ENCODE measurements at regions not wholly inside any gene's neighbourhood (a gene's known extent, or its start where the extent isn't known, plus 50 kb on each side); places are given as distances from the start of the nearest gene placed in this dataset.

GRCh38 chr3:31425401-31425800, 107.3 kb upstream of the STT3B start:
- FAIRE-seq (no peak), DNase-seq (ENCODE audit: insufficient read length, low spot score) (no peak)
- no peak for TF ChIP-seq CTCF (IDR thresholded peaks at IDR 0.05; ENCODE audit: insufficient read depth, missing control alignments)

GRCh38 chr3:31427623-31428022, 105.1 kb upstream of the STT3B start:
- TF ChIP-seq CTCF (IDR thresholded peaks at IDR 0.05; ENCODE audit: insufficient read depth, missing control alignments) = no peak
- FAIRE-seq (no peak), DNase-seq (ENCODE audit: insufficient read length, low spot score) (no peak)

- TF ChIP-seq CTCF (IDR thresholded peaks at IDR 0.05; ENCODE audit: insufficient read depth, missing control alignments) = no peak
- FAIRE-seq (no peak), DNase-seq (ENCODE audit: insufficient read length, low spot score) (no peak)
Observed at GRCh38 chr3:31431321-31431720, 101.4 kb upstream of the STT3B start.

GRCh38 chr3:31432897-31433678, 99.6 kb upstream of the STT3B start:
- DNase-seq (ENCODE audit: insufficient read length, low spot score) (no peak), FAIRE-seq (no peak)
- TF ChIP-seq CTCF (IDR thresholded peaks at IDR 0.05; ENCODE audit: insufficient read depth, missing control alignments) = no peak

GRCh38 chr3:31433679-31433992, 99.1 kb upstream of the STT3B start:
- DNase-seq (ENCODE audit: insufficient read length, low spot score) = no peak
- TF ChIP-seq CTCF (IDR thresholded peaks at IDR 0.05; ENCODE audit: insufficient read depth, missing control alignments) = no peak
- no peak for FAIRE-seq

- FAIRE-seq = no peak
- no peak for DNase-seq (ENCODE audit: insufficient read length, low spot score)
- TF ChIP-seq CTCF (IDR thresholded peaks at IDR 0.05; ENCODE audit: insufficient read depth, missing control alignments) = no peak
Observed at GRCh38 chr3:31434819-31435218, 97.9 kb upstream of the STT3B start.

GRCh38 chr3:31436830-31437229, 95.9 kb upstream of the STT3B start:
- TF ChIP-seq CTCF (IDR thresholded peaks at IDR 0.05; ENCODE audit: insufficient read depth, missing control alignments) = no peak
- DNase-seq (ENCODE audit: insufficient read length, low spot score) (no peak), FAIRE-seq (no peak)

All from D721Med (cell line).